Activated CD4-positive, alpha-beta T cell treated with anti-CD3 and anti-CD28 coated beads, Interleukin-2, amount 50 U/mL, for 24 hours (primary cell): ENCODE measurements at regions not wholly inside any gene's neighbourhood (a gene's known extent, or its start where the extent isn't known, plus 50 kb on each side); places are given as distances from the start of the nearest gene placed in this dataset.
"Not testable (repeated sequence)": the region's sequence is repeated elsewhere in the genome, so short reads cannot be mapped to it uniquely, and the experiment has no call there.

Source experiments
- DNase-seq, 2 donors: peaks; one replicate each; pipeline ENCODE4 v3.0.0-alpha.2; 2020; ENCODE audit warnings: low read depth in 1 of 2, low spot score in 1 of 2

DNA sequence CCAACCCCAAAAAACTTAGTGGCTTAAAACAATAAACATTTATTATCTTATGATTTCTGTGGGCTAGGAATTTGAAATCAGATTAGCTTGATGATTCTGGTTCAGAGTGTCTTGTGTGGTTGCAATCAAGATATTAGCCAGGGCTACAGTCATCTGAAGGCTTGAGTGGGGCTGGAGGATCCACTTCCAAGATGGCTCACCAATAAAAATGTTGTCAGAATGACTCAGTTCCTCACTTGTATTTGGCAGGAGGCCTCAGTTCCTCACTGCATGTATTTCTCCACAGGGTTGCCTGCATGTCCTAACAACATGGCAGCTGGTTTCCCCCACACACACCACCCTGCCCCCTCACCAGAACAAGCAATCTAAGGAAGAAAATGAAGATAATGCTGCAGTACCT, 98.2 kb upstream of the NIPBL start:
- no peak for DNase-seq

DNA sequence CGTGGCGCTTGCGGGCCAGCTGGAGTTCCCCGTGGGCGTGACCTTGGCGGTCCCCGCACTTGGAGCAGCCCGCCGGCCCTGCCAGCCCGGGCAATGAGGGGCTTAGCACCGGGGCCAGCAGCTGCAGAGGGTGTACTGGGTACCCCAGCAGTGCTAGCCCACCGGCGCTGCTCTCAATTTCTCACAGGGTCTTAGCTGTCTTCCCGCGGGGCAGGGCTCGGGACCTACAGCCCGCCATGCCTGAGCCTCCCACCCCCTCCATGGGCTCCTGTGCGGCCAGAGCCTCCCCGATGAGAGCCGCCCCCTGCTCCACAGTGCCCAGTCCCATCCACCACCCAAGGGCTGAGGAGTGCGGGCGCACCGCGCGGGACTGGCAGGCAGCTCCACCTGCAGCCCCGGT, 94.0 kb upstream of the NIPBL start:
- not testable (repeated sequence) for DNase-seq

- no peak for DNase-seq
These were observed 90.0 kb upstream of the NIPBL start for GRCh38 chr5:36786448-36787012.

DNA sequence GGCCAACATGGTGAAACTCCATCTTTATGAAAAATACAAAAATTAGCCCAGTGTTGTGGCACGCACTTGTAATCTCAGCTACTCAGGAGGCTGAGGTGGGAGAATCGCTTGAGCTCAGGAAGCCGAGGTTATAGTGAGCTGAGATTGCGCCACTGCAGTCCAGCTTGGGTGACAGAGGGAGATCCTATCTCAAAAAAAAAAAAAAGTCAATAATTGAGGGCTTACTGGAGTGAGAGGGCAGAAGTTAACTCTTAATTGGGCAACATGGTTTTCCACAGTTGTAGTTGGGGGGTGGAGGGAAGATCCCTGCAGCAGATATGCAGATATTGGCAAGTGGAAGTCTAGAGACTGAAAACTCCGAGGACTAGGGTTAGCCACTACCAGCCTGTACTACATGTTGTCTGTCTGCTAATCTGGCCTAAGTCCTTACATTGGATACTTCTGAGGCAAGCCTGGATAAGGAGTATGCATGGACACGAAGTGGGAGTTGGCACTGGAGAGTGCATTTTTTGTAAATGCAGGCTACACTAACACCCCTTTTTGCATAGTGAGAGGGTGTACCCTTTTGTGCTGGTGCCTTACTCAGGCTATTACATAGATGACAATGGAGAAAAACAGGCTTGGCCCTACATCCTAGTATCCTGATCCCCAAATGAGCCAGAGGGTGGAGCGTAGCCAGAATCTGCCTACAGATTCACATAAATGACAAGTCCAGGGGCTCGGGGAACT, 89.0 kb upstream of the NIPBL start:
- DNase-seq = no peak

DNA sequence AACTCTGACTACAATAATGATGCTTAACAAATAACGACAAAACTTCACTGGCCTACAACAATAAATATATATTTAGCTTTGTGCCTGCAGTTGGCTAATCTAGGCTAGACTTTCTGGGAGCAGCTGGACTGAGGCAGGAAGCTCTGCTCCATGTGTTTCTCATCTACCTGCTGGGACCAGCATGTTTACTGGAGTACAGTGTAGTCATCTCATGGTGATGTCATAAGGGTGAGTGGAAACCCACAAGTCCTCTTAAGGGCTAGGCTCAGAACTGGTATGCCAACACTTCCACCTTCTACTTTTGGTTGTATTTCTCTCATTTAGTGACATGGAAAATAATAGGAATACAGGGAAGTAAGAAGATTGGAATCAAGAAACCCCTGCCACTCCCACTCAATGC, 85.7 kb upstream of the NIPBL start:
- no peak for DNase-seq

GRCh38 chr5:36792560-36793180, 83.9 kb upstream of the NIPBL start:
- DNase-seq = no peak

- no peak for DNase-seq
These were observed 81.2 kb upstream of the NIPBL start for GRCh38 chr5:36795366-36795765.

- no peak for DNase-seq
These were observed 80.4 kb upstream of the NIPBL start for GRCh38 chr5:36796155-36796554.

GRCh38 chr5:36801523-36801922, 75.0 kb upstream of the NIPBL start:
- DNase-seq = no peak

- no peak for DNase-seq
These were observed 74.4 kb upstream of the NIPBL start for GRCh38 chr5:36802187-36802586.

- DNase-seq = not testable (repeated sequence)
These were observed 63.3 kb upstream of the NIPBL start for GRCh38 chr5:36813249-36813648.

- no peak for DNase-seq
These were observed 60.7 kb upstream of the NIPBL start for GRCh38 chr5:36815871-36816270.

DNA sequence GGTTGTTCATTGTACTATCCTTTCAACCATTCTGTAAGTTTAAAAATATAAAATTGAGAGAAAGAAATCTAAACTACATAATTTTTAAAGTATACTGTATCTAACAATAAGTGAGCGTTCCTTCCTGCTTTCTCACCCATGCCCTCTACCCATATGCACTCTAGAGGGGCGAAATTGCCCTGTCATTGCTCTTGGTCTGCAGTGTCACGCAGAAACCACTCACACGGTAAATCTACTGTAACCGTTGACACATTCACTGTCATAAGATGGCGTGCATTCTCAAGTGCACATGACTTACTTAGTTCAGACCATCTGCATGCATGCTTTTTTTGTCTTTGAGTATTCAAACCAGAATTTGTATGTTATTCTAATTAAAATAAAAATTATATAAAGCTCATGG, 55.7 kb upstream of the NIPBL start:
- no peak for DNase-seq

GRCh38 chr5:36826694-36827093, 49.9 kb upstream of the NIPBL start:
- DNase-seq = no peak
